ENCODE measurements at regions not wholly inside any gene's neighbourhood (a gene's known extent, or its start where the extent isn't known, plus 50 kb on each side); places are given as distances from the start of the nearest gene placed in this dataset.
"Not testable (repeated sequence)": the region's sequence is repeated elsewhere in the genome, so short reads cannot be mapped to it uniquely, and the experiment has no call there.

- no peak for DNase-seq
Measured at GRCh38 chr17:11182430-11182829, 58.6 kb upstream of the SHISA6 start.

DNA sequence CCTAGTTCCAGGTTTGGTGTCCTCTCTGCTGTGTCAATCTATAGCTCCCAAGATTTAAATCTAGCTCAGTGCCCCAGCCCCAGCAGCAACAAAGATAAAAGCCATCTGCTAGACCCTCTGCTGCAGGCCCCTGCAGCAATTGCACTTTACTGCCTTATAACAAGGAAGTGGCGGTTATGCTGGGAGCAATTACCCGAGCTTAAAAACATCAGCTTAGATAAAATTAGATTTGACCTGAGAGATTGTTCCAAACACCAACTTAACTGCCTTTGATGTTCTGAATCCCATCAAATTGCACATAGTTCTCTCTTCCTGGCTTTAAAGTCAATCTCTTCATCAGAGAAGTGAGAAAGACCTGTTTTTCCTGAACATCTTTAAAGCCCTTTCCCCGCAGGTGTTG lies 62.4 kb upstream of the SHISA6 start:
- no peak for DNase-seq

GRCh38 chr17:11177340-11177739 lies 63.7 kb upstream of the SHISA6 start:
- DNase-seq = no peak

DNA sequence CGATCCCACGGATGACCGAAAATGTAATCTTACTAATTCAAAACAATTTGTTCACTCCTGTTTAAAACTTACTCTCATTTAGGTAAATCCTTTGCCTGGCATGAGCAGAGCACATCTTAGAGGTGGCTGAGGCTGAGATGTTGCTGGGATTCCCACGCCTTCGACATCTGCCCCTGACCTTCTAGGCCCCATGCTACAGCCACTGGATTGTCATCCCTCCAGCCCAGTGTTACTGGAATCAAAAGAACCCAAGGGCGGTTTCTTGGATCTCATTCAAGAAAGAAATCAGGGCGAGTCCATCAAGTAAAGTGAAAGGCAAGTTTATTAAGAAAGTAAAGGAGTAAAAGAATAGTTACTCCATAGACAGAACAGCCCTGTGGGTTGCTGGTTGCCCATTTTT lies 64.5 kb upstream of the SHISA6 start:
- no peak for DNase-seq

GRCh38 chr17:11170881-11171280 lies 70.1 kb upstream of the SHISA6 start:
- no peak for DNase-seq

DNA sequence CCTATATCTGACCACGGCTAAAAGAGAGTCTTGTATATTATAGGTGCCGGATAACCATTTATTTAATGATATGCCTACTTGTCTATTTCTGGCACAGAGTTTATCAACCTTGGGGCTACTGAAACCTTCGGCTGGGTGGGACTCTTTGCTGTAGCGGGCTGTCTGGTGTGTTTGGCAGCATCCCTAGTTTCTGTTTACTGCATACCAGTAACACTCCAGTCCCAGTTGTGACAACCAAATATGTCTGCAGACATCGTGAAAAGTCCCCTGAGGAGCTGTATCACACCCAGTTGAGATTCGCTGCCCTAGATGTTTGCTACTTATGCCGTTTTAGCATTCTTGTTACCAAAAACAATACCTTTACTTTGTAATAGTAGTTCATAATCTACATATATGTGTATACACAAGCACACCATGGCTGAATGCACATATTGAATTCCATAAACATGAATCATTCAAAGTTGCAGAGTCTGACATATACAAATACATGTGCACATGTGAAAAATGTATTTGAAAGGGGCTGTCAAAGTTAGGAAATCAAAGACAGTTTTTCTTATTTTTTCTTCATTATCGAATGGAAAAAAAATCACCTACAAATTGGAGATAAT lies 89.1 kb upstream of the SHISA6 start:
- DNase-seq = no peak

DNA sequence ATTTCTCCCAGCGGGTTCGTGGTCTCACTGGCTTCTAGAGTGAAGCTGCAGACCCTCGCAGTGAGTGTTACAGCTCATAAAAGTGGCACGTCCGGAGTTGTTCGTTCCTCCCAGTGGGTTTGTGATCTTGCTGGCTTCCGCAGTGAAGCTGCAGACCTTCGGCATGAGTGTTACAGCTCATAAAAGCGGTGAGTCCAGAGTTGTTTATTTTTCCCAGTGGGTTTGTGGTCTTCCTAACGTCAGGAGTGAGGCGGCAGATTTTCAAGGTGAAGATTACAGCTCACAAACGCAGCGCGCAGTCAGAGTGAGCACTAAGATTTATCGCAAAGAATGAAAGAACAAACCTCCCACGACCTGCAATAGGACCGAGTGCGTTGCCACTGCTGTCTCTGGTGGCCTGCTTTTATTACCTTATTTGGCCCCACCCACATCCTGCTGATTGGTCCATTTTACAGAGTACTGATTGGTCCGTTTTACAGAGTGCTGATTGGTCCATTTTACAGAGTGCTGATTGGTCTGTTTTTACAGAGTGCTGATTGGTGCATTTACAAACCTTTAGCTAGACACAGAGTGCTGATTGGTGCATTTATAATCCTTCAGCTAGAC lies 90.0 kb upstream of the SHISA6 start:
- DNase-seq = not testable (repeated sequence)

DNA sequence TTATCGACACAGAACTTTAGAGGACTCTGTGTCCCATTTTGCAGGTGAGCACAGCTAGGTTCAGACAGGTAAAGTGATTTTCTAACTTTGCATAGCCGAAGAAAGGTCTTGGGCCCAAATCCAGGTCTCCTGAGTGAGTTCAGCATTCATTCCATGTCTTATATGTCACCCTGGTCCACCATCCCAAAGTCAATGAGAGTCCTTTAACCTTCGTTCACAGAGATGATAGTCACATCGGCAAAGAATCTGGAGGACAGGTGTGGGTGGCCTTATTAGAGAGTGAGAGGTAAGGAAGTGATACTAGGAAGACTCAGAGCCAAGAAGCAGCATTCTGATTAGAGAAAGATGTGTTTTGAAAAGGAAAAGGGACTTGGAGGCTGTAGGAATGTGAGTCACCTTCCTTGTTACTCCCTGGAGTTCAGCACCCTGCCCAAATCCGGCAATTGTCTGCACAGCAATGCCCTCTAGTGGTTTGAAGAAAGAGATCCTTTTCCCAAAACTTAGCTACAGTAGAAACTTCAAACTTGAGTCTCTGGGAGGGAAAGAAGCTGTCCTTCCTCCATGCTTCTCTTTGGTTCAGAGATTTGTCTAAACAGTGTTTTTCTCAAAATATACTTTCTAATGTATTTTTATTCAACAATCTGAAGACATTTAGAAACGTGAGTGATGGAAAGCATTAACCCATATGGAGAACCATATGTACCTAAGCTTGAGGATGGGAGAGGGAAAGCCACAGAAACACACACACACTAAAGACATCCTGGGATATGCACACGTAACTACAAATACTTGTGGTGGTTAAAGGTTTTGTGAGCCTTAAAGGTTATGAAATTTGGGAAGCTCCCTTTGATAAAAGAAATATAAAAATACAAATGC lies 96.4 kb upstream of the SHISA6 start:
- DNase-seq = peak; percentile 22 to 39 (median 38)

DNA sequence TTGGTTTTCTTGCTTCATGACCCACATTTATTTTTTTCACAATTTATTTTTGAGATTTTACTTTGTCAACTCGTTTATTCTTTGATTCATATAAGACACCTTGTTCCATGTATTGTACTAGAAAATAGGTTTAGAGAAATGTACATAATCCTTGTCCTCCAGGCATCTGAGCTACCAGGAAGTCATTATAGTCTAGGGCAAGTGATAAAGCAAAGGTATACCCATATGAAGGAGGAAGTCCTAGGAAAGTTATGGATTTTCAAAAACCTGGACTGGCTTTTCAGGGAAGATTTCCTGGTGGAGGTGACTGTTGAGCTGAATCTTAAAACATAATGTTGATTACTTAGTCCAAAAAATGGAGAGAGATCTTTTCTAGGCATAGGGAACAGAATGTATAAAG lies 98.8 kb upstream of the SHISA6 start:
- DNase-seq = no peak

DNA sequence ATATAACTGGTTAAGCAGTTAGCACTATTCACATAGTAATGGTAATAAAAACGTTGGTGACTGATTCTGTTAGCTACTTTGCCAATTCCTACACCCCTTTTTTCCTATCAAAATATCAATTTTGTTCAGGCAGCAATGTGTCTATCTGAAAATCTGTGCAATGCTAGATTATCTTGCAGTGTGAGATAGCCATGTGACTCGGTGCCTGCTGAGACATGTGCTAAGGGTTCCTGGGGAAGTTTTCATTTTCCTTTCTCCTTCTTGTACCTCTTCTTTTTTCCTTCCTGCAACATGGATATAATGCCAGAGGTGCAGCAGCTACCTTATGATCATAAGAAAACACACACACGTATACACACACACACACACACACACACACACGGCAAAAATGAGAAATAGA lies 100.5 kb upstream of the SHISA6 start:
- DNase-seq = no peak

GRCh38 chr17:11140043-11140442 lies 101.0 kb upstream of the SHISA6 start:
- DNase-seq = no peak

DNA sequence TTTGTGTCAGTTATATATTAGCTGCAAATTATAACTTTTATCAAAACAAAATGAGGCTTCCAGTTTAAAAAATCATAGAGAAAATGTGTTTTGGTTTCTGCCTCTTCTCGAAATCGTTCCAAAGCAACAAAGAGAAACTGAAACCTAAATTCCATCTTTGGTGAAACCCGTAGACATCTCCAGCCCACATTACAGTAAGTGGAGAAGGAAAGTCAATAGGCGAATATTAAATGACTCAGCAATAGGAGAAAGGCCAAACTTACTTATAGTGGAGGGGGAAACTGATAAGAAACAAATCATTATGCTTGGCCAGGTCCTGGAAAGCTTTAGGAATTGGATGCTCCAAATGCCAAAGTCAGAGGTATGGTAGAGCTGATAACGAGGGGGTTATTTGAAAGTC lies 103.0 kb upstream of the SHISA6 start:
- no peak for DNase-seq

DNA sequence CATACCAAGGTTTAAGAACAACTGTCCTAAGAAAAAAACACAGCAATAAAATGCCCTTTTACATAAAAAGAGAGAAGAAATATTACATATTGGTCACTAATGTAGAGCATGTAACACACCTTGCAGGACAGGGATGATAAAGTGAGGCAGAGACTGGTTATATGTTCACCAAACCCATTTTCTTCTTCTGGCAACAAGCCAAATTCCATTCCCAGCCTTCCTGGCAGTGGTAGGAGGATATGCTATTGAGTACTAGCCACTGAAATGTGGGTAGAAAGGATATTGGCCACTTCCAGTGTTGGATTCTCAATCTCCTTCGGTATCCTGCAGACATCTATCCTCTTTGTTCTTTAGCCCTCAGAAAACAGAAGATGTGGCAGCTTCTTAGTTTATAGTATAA lies 105.2 kb upstream of the SHISA6 start:
- DNase-seq = no peak

- DNase-seq = no peak
Measured at GRCh38 chr17:11130367-11130766, 110.6 kb upstream of the SHISA6 start.

- no peak for DNase-seq
Measured at GRCh38 chr17:11122908-11123307, 118.1 kb upstream of the SHISA6 start.

- no peak for DNase-seq
Measured at GRCh38 chr17:11121341-11121985, 119.5 kb upstream of the SHISA6 start.

DNA sequence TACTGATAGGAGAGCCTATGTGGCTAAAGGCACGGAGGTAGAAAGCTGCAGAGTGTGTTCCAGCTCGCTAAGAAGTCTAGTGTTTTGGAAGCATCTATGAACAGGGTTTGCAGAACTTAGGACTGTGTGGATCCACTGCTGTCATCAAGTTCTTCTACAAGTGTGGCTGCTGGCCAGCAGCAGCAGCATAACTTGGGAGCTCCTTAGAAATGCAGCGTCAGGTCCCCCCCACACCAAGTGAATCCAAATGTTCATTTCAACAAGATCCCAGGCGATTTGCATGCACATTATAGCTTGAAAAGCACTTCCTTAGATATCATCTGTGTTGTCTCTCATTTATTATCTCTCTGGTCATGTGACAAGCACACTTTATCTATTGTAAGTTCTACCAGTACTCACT lies 131.9 kb upstream of the SHISA6 start:
- no peak for DNase-seq

- DNase-seq = no peak
Measured at GRCh38 chr17:11105141-11105540, 135.9 kb upstream of the SHISA6 start.

DNA sequence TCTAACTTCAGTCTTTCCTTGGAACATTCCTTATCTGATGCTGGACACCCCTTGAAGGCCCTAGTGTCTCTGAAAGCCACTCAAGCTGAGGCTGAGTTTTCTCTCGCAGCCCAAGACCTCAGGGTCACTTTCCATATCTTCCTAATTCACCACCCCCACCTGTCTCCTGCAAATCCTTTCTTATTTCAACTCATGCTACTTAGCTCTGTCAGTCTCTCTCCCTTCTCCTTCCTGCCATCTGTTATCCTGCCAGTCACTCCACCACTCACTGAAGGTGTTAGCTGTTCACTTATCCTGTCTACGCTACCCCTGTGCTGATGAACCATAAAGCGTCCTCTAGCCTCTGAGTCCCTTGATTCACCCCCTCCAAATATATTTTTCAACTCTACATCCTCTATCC lies 143.9 kb upstream of the SHISA6 start:
- DNase-seq = no peak

DNA sequence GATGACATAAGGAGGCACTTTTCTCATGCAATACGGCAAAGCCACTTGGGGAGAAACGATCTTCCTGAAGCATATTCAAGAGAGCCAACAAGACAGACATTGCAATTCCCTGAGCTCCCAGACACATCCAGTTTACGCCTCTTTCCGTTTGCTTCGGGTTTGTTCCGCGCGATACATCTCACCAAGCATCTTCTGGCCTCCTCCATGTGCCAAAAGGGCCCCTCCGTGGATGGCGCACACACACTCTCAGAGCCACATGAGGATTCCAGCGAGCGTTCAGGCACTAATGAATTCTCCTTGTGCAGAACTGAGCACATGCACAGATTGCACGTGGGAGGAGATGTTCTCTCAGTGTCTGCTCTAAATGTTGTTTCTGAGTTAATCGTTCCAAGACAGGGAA lies 146.7 kb upstream of the SHISA6 start:
- DNase-seq = no peak

DNA sequence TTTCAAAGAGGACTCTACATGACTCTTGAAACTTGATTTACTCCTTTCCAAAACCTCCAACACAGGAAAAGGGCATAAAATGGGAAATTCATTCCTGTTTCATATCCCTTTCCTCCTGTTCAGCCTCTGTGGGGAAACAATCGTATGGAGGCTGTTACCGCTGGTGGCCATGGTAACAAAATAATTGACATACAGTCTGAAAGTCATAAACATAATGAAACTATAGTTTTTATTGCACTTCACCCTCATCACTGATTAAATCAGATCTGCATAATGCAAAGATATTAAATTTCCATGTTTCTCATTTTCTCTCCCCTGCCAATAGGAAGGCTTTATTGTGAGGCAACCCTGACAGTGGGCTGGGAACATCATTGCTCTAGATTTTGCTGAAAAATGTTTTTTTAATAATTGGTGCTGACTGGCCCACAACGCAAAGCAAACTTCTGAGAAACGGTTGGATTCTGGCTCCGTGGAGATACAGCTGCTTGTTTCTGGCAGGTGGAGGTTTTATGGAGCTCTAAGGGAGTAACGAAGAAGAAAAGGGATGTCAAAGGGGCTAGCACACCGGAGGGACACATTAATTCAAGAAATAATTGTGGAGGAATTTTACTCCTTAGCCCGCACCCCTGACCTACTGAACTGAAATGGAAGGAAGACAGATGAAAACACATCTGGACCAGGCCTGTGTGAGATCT lies 154.2 kb upstream of the SHISA6 start:
- DNase-seq = no peak

- DNase-seq = no peak
Measured at GRCh38 chr17:11082559-11082958, 158.5 kb upstream of the SHISA6 start.

GRCh38 chr17:11081342-11081741 lies 159.7 kb upstream of the SHISA6 start:
- no peak for DNase-seq
